GM18505 (cell line): ENCODE measurements at regions not wholly inside any gene's neighbourhood (a gene's known extent, or its start where the extent isn't known, plus 50 kb on each side); places are given as distances from the start of the nearest gene placed in this dataset.

Experiments used
- ATAC-seq: cut with Tn5 transposase; IDR thresholded peaks from one replicate; pipeline ENCODE4 v1.9.1; 2021; ENCODE audit not compliant: unreplicated experiment
- POLR2A ChIP-seq: IDR thresholded peaks from 4 replicates; pipeline ENCODE4 v1.6.1; 2011; ENCODE audit warnings: borderline replicate concordance; ENCODE audit not compliant: insufficient read depth, insufficient read length; ENCODE audit errors: extremely low read depth

GRCh38 chr6:21476112-21476511 lies 117.4 kb upstream of the SOX4 start:
- TF ChIP-seq POLR2A: no peak
- no peak for ATAC-seq

- no peak for TF ChIP-seq POLR2A
- ATAC-seq: no peak
Observed at GRCh38 chr6:21478411-21478810, 115.1 kb upstream of the SOX4 start.

- no peak for TF ChIP-seq POLR2A
- ATAC-seq: no peak
Observed at GRCh38 chr6:21478883-21479539, 114.5 kb upstream of the SOX4 start.

GRCh38 chr6:21486115-21486514 lies 107.4 kb upstream of the SOX4 start:
- ATAC-seq: no peak
- TF ChIP-seq POLR2A: no peak

GRCh38 chr6:21489826-21490225 lies 103.7 kb upstream of the SOX4 start:
- ATAC-seq: no peak
- no peak for TF ChIP-seq POLR2A

- ATAC-seq: no peak
- TF ChIP-seq POLR2A: no peak
Observed at GRCh38 chr6:21491955-21492354, 101.6 kb upstream of the SOX4 start.

- ATAC-seq: no peak
- TF ChIP-seq POLR2A: no peak
Observed at GRCh38 chr6:21494505-21494904, 99.0 kb upstream of the SOX4 start.

- no peak for TF ChIP-seq POLR2A
- ATAC-seq: no peak
Observed at GRCh38 chr6:21496196-21496595, 97.4 kb upstream of the SOX4 start.

- no peak for ATAC-seq
- TF ChIP-seq POLR2A: no peak
Observed at GRCh38 chr6:21496706-21497105, 96.8 kb upstream of the SOX4 start.

- no peak for TF ChIP-seq POLR2A
- ATAC-seq: no peak
Observed at GRCh38 chr6:21500314-21501020, 93.1 kb upstream of the SOX4 start.

- no peak for ATAC-seq
- no peak for TF ChIP-seq POLR2A
Observed at GRCh38 chr6:21501021-21501354, 92.6 kb upstream of the SOX4 start.

GRCh38 chr6:21501815-21502214 lies 91.7 kb upstream of the SOX4 start:
- no peak for TF ChIP-seq POLR2A
- ATAC-seq: no peak

GRCh38 chr6:21502682-21503081 lies 90.9 kb upstream of the SOX4 start:
- ATAC-seq: no peak
- TF ChIP-seq POLR2A: no peak

GRCh38 chr6:21504790-21505189 lies 88.8 kb upstream of the SOX4 start:
- ATAC-seq: no peak
- TF ChIP-seq POLR2A: no peak
